NCI-H2107 treated with DMSO at 0.1 percent for 48 hours (cell line): ENCODE measurements at regions not wholly inside any gene's neighbourhood (a gene's known extent, or its start where the extent isn't known, plus 50 kb on each side); places are given as distances from the start of the nearest gene placed in this dataset.
"Not testable (repeated sequence)": the region's sequence is repeated elsewhere in the genome, so short reads cannot be mapped to it uniquely, and the experiment has no call there.

Experiments
- DNase-seq: peaks from one replicate; lab custom pipeline; 2025; ENCODE audit not compliant: unreplicated experiment; lab: John Stamatoyannopoulos, UW

- no peak for DNase-seq
Observed at GRCh38 chr2:136295168-136295567, 177.2 kb upstream of the CXCR4 start.

GRCh38 chr2:136291871-136292270, 173.9 kb upstream of the CXCR4 start:
- no peak for DNase-seq

GRCh38 chr2:136290326-136290725, 172.4 kb upstream of the CXCR4 start:
- no peak for DNase-seq

GRCh38 chr2:136288249-136288648, 170.3 kb upstream of the CXCR4 start:
- DNase-seq, result no peak

GRCh38 chr2:136286423-136286822, 168.5 kb upstream of the CXCR4 start:
- DNase-seq, result no peak

- DNase-seq, result no peak
Observed at GRCh38 chr2:136284226-136285119, 166.5 kb upstream of the CXCR4 start.

- no peak for DNase-seq
Observed at GRCh38 chr2:136282251-136282650, 164.3 kb upstream of the CXCR4 start.

GRCh38 chr2:136281281-136282114, 163.5 kb upstream of the CXCR4 start:
- no peak for DNase-seq

- not testable (repeated sequence) for DNase-seq
Observed at GRCh38 chr2:136266346-136266745, 148.4 kb upstream of the CXCR4 start.

GRCh38 chr2:136259551-136259950, 141.6 kb upstream of the CXCR4 start:
- no peak for DNase-seq

- no peak for DNase-seq
Observed at GRCh38 chr2:136257893-136258292, 139.9 kb upstream of the CXCR4 start.

- DNase-seq, result peak; percentile 9
Observed at GRCh38 chr2:136255648-136256461, 137.9 kb upstream of the CXCR4 start.

- DNase-seq, result no peak
Observed at GRCh38 chr2:136255127-136255526, 137.2 kb upstream of the CXCR4 start.

GRCh38 chr2:136254681-136255080, 136.7 kb upstream of the CXCR4 start:
- no peak for DNase-seq

GRCh38 chr2:136253288-136254004, 135.5 kb upstream of the CXCR4 start:
- no peak for DNase-seq

- no peak for DNase-seq
Observed at GRCh38 chr2:136251885-136252585, 134.1 kb upstream of the CXCR4 start.

- no peak for DNase-seq
Observed at GRCh38 chr2:136251197-136251884, 133.4 kb upstream of the CXCR4 start.

GRCh38 chr2:136250131-136250530, 132.2 kb upstream of the CXCR4 start:
- DNase-seq, result no peak

GRCh38 chr2:136248907-136249306, 131.0 kb upstream of the CXCR4 start:
- no peak for DNase-seq
